CD4-positive, alpha-beta T cell treated with Interferon gamma for 1 hour (primary cell): ENCODE measurements at regions not wholly inside any gene's neighbourhood (a gene's known extent, or its start where the extent isn't known, plus 50 kb on each side); places are given as distances from the start of the nearest gene placed in this dataset.
"Not testable (repeated sequence)": the region's sequence is repeated elsewhere in the genome, so short reads cannot be mapped to it uniquely, and the experiment has no call there.

Source experiments
- DNase-seq: peaks from one replicate; pipeline ENCODE4 v3.0.0-alpha.2; 2020

- DNase-seq, result no peak
Measured at GRCh38 chr19:29154163-29154562, 58.8 kb downstream of the UQCRFS1 start.

GRCh38 chr19:29145756-29146155 lies 67.2 kb downstream of the UQCRFS1 start:
- DNase-seq, result no peak

- DNase-seq, result no peak
Measured at GRCh38 chr19:29143183-29143582, 69.8 kb downstream of the UQCRFS1 start.

- no peak for DNase-seq
Measured at GRCh38 chr19:29139227-29139626, 73.7 kb downstream of the UQCRFS1 start.

- DNase-seq, result not testable (repeated sequence)
Measured at GRCh38 chr19:29138206-29138605, 74.7 kb downstream of the UQCRFS1 start.

- DNase-seq, result no peak
Measured at GRCh38 chr19:29131456-29131855, 81.5 kb downstream of the UQCRFS1 start.

- no peak for DNase-seq
Measured at GRCh38 chr19:29129148-29129547, 83.8 kb downstream of the UQCRFS1 start.

GRCh38 chr19:29128203-29128602 lies 84.7 kb downstream of the UQCRFS1 start:
- DNase-seq, result no peak

- no peak for DNase-seq
Measured at GRCh38 chr19:29122185-29122584, 90.8 kb downstream of the UQCRFS1 start.

- no peak for DNase-seq
Measured at GRCh38 chr19:29121684-29122083, 91.3 kb downstream of the UQCRFS1 start.

GRCh38 chr19:29120466-29120865 lies 92.5 kb downstream of the UQCRFS1 start:
- no peak for DNase-seq

GRCh38 chr19:29119590-29119989 lies 93.4 kb downstream of the UQCRFS1 start:
- no peak for DNase-seq

- no peak for DNase-seq
Measured at GRCh38 chr19:29118389-29118788, 94.6 kb downstream of the UQCRFS1 start.

- DNase-seq, result no peak
Measured at GRCh38 chr19:29117926-29118325, 95.0 kb downstream of the UQCRFS1 start.

- no peak for DNase-seq
Measured at GRCh38 chr19:29115181-29115580, 97.8 kb downstream of the UQCRFS1 start.

- DNase-seq, result no peak
Measured at GRCh38 chr19:29113838-29114237, 99.1 kb downstream of the UQCRFS1 start.

- no peak for DNase-seq
Measured at GRCh38 chr19:29111576-29111975, 101.4 kb downstream of the UQCRFS1 start.

GRCh38 chr19:29107831-29108230 lies 105.1 kb downstream of the UQCRFS1 start:
- DNase-seq, result no peak

GRCh38 chr19:29106346-29106885 lies 106.5 kb downstream of the UQCRFS1 start:
- no peak for DNase-seq

GRCh38 chr19:29105629-29106292 lies 107.2 kb downstream of the UQCRFS1 start:
- no peak for DNase-seq

GRCh38 chr19:29104605-29105241 lies 108.2 kb downstream of the UQCRFS1 start:
- DNase-seq, result no peak

- DNase-seq, result no peak
Measured at GRCh38 chr19:29098863-29099481, 114.0 kb downstream of the UQCRFS1 start.

- DNase-seq, result no peak
Measured at GRCh38 chr19:29098091-29098490, 114.9 kb downstream of the UQCRFS1 start.

GRCh38 chr19:29096896-29097295 lies 116.1 kb downstream of the UQCRFS1 start:
- no peak for DNase-seq
